K562 (cell line): ENCODE measurements at regions not wholly inside any gene's neighbourhood (a gene's known extent, or its start where the extent isn't known, plus 50 kb on each side); places are given as distances from the start of the nearest gene placed in this dataset.
A peak's percentile ranks its signal among the peaks of the same experiment; 100 is the strongest.

Source experiments
- BRF1 ChIP-seq: IDR thresholded peaks from 3 replicates; pipeline ENCODE4 v1.6.1; 2011; ENCODE audit warnings: borderline replicate concordance, mild to moderate bottlenecking; ENCODE audit not compliant: insufficient read length; ENCODE audit errors: extremely low read depth
- CBFA2T2 ChIP-seq: fragments of 450-650 bp; conservative IDR thresholded peaks from 2 replicates; pipeline ENCODE4 v1.6.1; 2017; ENCODE audit warnings: mild to moderate bottlenecking
- CHD1 ChIP-seq: fragments of 200-600 bp; sonication (generic); IDR thresholded peaks from one replicate; pipeline ENCODE4 v1.6.1; 2012; ENCODE audit warnings: mild to moderate bottlenecking, moderate library complexity, low read length, inconsistent platforms
- CTBP1 ChIP-seq: fragments of 450-650 bp; IDR thresholded peaks from 2 replicates; pipeline ENCODE4 v1.6.1; 2016; ENCODE audit warnings: borderline replicate concordance
- CTCF ChIP-seq, 3 experiments: IDR thresholded peaks in 2 of 3; conservative IDR thresholded peaks in 1 of 3; 2 replicates each; pipeline ENCODE4 v1.5.1; 2011 to 2012; ENCODE audit warnings: low read length in 3 of 3, mild to moderate bottlenecking in 3 of 3, control low read depth in 2 of 3, improper control_type of control experiment in 1 of 3, inconsistent platforms in 1 of 3, low read depth in 1 of 3, mixed read lengths in 1 of 3, moderate library complexity in 1 of 3; ENCODE audit not compliant: insufficient read depth in 2 of 3
- DACH1 ChIP-seq: fragments of 450-650 bp; IDR thresholded peaks from 2 replicates; pipeline ENCODE4 v1.6.1; 2018; ENCODE audit not compliant: partially characterized antibody
- FOSL1 ChIP-seq: fragments of 200-800 bp; sonication (Bioruptor generic); conservative IDR thresholded peaks from 2 replicates; pipeline ENCODE4 v1.6.1; 2016; ENCODE audit warnings: missing genetic modification characterization, missing compliant biosample characterization
- GTF2A2 ChIP-seq: IDR thresholded peaks from 2 replicates; pipeline ENCODE4 v1.6.1; 2016; ENCODE audit warnings: mild to moderate bottlenecking, missing genetic modification characterization, missing compliant biosample characterization
- GTF2E2 ChIP-seq: fragments of 200-800 bp; sonication (Bioruptor generic); IDR thresholded peaks from 2 replicates; pipeline ENCODE4 v1.6.1; 2016; ENCODE audit warnings: missing genetic modification characterization, missing compliant biosample characterization
- ILK ChIP-seq: fragments of 450-650 bp; IDR thresholded peaks from 2 replicates; pipeline ENCODE4 v1.6.1; 2016; ENCODE audit warnings: missing genetic modification characterization, low read depth, mild to moderate bottlenecking, missing compliant biosample characterization, moderate library complexity, borderline replicate concordance
- NFRKB ChIP-seq: fragments of 450-650 bp; IDR thresholded peaks from 2 replicates; pipeline ENCODE4 v1.6.1; 2016; ENCODE audit warnings: low read depth
- RNF2 ChIP-seq: sonication (generic); IDR thresholded peaks from 2 replicates; pipeline ENCODE4 v1.6.1; 2016
- SETDB1 ChIP-seq: IDR thresholded peaks from one replicate; pipeline ENCODE4 v1.6.1; 2012; ENCODE audit warnings: low read length, control low read depth, inconsistent platforms
- SRF ChIP-seq, 2 experiments: fragments of 250-450, 450-650 bp in 1 of 2; sonication (Bioruptor Pico) in 1 of 2; sonication (generic) in 1 of 2; formaldehyde crosslinking; IDR thresholded peaks; 2 replicates each; pipeline versions ENCODE4 v1.5.0 to v1.5.1; 2020 to 2022; ENCODE audit warnings: mild to moderate bottlenecking in 1 of 2, missing genetic modification reagents in 1 of 2
- ZHX1 ChIP-seq: fragments of 150-350 bp; conservative IDR thresholded peaks from 2 replicates; pipeline ENCODE4 v1.6.1; 2014; ENCODE audit warnings: low read length
- TF ChIP-seq, protein P1 (sequence below): sonication (generic); formaldehyde crosslinking; IDR thresholded peaks from 2 replicates; pipeline ENCODE4 v1.8.1; 2023; ENCODE audit warnings: mild to moderate bottlenecking, missing genetic modification reagents
- TF ChIP-seq, protein P2 (sequence below): fragments of 450-650 bp; IDR thresholded peaks from 2 replicates; pipeline ENCODE4 v1.6.1; 2014; ENCODE audit warnings: low read depth, mild to moderate bottlenecking, moderate library complexity, borderline replicate concordance

- TF ChIP-seq SRF (CRISPR knock-in tag; IDR thresholded peaks at IDR 0.05): no peak
- TF ChIP-seq NFRKB: no peak
- no peak for TF ChIP-seq RNF2
- no peak for TF ChIP-seq CTCF (IDR thresholded peaks at IDR 0.05 in 2 of 3, conservative IDR thresholded peaks at IDR 0.05 in 1 of 3; ENCODE audit: insufficient read depth in 2 of 3, low read depth in 1 of 3, low read length in 3 of 3)
- TF ChIP-seq ILK: no peak
- peak; percentile 64 for TF ChIP-seq CBFA2T2
- TF ChIP-seq SETDB1: no peak
- TF ChIP-seq CHD1: no peak
- no peak for TF ChIP-seq GTF2A2 (tag)
- TF ChIP-seq ZHX1: no peak
- TF ChIP-seq, protein P1, sequence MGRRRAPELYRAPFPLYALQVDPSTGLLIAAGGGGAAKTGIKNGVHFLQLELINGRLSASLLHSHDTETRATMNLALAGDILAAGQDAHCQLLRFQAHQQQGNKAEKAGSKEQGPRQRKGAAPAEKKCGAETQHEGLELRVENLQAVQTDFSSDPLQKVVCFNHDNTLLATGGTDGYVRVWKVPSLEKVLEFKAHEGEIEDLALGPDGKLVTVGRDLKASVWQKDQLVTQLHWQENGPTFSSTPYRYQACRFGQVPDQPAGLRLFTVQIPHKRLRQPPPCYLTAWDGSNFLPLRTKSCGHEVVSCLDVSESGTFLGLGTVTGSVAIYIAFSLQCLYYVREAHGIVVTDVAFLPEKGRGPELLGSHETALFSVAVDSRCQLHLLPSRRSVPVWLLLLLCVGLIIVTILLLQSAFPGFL (CRISPR knock-in tag): no peak
- no peak for TF ChIP-seq GTF2E2 (tag)
- peak; percentile 72 for TF ChIP-seq DACH1
- TF ChIP-seq, protein P2, sequence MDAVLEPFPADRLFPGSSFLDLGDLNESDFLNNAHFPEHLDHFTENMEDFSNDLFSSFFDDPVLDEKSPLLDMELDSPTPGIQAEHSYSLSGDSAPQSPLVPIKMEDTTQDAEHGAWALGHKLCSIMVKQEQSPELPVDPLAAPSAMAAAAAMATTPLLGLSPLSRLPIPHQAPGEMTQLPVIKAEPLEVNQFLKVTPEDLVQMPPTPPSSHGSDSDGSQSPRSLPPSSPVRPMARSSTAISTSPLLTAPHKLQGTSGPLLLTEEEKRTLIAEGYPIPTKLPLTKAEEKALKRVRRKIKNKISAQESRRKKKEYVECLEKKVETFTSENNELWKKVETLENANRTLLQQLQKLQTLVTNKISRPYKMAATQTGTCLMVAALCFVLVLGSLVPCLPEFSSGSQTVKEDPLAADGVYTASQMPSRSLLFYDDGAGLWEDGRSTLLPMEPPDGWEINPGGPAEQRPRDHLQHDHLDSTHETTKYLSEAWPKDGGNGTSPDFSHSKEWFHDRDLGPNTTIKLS: no peak
- peak; percentile 24; the same call in 1 of the 2 replicates for TF ChIP-seq FOSL1 (tag)
- peak; percentile 26; the same call in 1 of the 2 replicates for TF ChIP-seq CTBP1
- no peak for TF ChIP-seq BRF1
These were observed 407.2 kb downstream of the KCNRG start (continued) for GRCh38 chr13:50422181-50423148.
